Thyroid gland (tissue), 4 donors: ENCODE measurements at regions not wholly inside any gene's neighbourhood (a gene's known extent, or its start where the extent isn't known, plus 50 kb on each side); places are given as distances from the start of the nearest gene placed in this dataset.

Experiments used
- POLR2A ChIP-seq, 2 donors: fragments of 450-650 bp; IDR thresholded peaks; one replicate each; pipeline ENCODE4 v1.6.1; 2017; ENCODE audit warnings: antibody characterized with exemption in 2 of 2, mild to moderate bottlenecking in 2 of 2, moderate library complexity in 1 of 2
- TF ChIP-seq, protein P1 (sequence below), 6 experiments: fragments of 200-600 bp in 3 of 6; fragments of 450-650 bp in 3 of 6; sonication (generic) in 3 of 6; IDR thresholded peaks; one replicate each; pipeline ENCODE4 v1.5.1; 2016 to 2019; ENCODE audit warnings: antibody characterized with exemption in 6 of 6, mild to moderate bottlenecking in 2 of 6, inconsistent platforms in 1 of 6, moderate library complexity in 1 of 6

DNA sequence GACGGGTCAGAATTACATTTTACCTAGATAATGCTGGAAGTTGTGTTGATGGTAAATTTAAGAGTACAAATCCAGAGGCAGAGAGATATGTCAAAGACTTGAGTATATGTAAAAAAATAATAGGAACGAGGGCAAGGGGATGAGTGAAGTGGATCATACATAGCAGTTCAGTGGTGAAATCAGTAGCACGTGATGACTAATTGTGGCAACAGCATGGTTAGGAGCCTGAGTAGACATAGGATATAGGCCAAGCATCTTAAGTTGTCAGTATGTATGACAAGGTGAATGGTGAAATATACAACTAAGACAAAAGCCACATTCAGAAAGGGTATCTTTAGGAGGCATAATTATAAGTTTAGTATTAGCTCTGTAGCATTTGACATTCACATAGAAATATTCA lies 826.5 kb upstream of the PIK3C3 start:
- no peak for TF ChIP-seq POLR2A (IDR thresholded peaks at IDR 0.05)
- TF ChIP-seq, protein P1, sequence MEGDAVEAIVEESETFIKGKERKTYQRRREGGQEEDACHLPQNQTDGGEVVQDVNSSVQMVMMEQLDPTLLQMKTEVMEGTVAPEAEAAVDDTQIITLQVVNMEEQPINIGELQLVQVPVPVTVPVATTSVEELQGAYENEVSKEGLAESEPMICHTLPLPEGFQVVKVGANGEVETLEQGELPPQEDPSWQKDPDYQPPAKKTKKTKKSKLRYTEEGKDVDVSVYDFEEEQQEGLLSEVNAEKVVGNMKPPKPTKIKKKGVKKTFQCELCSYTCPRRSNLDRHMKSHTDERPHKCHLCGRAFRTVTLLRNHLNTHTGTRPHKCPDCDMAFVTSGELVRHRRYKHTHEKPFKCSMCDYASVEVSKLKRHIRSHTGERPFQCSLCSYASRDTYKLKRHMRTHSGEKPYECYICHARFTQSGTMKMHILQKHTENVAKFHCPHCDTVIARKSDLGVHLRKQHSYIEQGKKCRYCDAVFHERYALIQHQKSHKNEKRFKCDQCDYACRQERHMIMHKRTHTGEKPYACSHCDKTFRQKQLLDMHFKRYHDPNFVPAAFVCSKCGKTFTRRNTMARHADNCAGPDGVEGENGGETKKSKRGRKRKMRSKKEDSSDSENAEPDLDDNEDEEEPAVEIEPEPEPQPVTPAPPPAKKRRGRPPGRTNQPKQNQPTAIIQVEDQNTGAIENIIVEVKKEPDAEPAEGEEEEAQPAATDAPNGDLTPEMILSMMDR (IDR thresholded peaks at IDR 0.05) = no peak
